ENCODE measurements at regions not wholly inside any gene's neighbourhood (a gene's known extent, or its start where the extent isn't known, plus 50 kb on each side); places are given as distances from the start of the nearest gene placed in this dataset.
"Not testable (repeated sequence)": the region's sequence is repeated elsewhere in the genome, so short reads cannot be mapped to it uniquely, and the experiment has no call there.

- Mint-ChIP-seq H3K27ac (no peak overlapping the region), H3K4me3 (no peak overlapping the region), H3K27me3 (no peaks in the 10 kb centered on the region), H3K4me1 (no peaks in the 10 kb centered on the region), H3K9me3 (peaks cover 11 to 13% of the 10 kb centered on the region in 2 donors)
- DNase-seq: no peak
- no peak for ATAC-seq
Measured at GRCh38 chr6:122264557-122264956, 134.9 kb upstream of the HSF2 start.

- Mint-ChIP-seq H3K27me3 (no peaks in the 10 kb centered on the region), H3K4me3 (no peak overlapping the region), H3K4me1 (no peaks in the 10 kb centered on the region), H3K27ac (no peak overlapping the region), H3K9me3 (peaks cover 11 to 13% of the 10 kb centered on the region in 2 donors)
- ATAC-seq (no peak), DNase-seq (no peak)
Measured at GRCh38 chr6:122265755-122266154, 133.7 kb upstream of the HSF2 start.

- H3K9me3 Mint-ChIP-seq: peaks cover 11 to 13% of the 10 kb centered on the region in 2 donors
- ATAC-seq (no peak), DNase-seq (no peak)
- H3K27me3 Mint-ChIP-seq: peaks cover 6% of the 10 kb centered on the region
- H3K4me3 Mint-ChIP-seq: no peak overlapping the region
- H3K4me1 Mint-ChIP-seq: no peaks in the 10 kb centered on the region
- H3K27ac Mint-ChIP-seq: no peak overlapping the region
Measured at GRCh38 chr6:122268394-122268793, 131.1 kb upstream of the HSF2 start.

GRCh38 chr6:122276637-122277036, 122.8 kb upstream of the HSF2 start:
- Mint-ChIP-seq H3K4me1 (no peaks in the 10 kb centered on the region), H3K27ac (no peak overlapping the region), H3K27me3 (peaks cover 6% of the 10 kb centered on the region), H3K4me3 (no peak overlapping the region), H3K9me3 (no peaks in the 10 kb centered on the region)
- DNase-seq (no peak), ATAC-seq (no peak)

- H3K27me3 Mint-ChIP-seq, ATAC-seq, DNase-seq, H3K9me3 Mint-ChIP-seq, H3K4me1 Mint-ChIP-seq, H3K4me3 Mint-ChIP-seq, H3K27ac Mint-ChIP-seq: not testable (repeated sequence)
Measured at GRCh38 chr6:122280105-122281021, 119.1 kb upstream of the HSF2 start.

- ATAC-seq (no peak), DNase-seq (no peak)
- Mint-ChIP-seq H3K9me3 (no peaks in the 10 kb centered on the region), H3K27me3 (no peaks in the 10 kb centered on the region), H3K4me3 (no peak overlapping the region), H3K27ac (no peak overlapping the region), H3K4me1 (no peaks in the 10 kb centered on the region)
Measured at GRCh38 chr6:122283884-122284283, 115.6 kb upstream of the HSF2 start.

GRCh38 chr6:122284848-122285247, 114.6 kb upstream of the HSF2 start:
- ATAC-seq (no peak), DNase-seq (no peak)
- Mint-ChIP-seq H3K4me1 (no peaks in the 10 kb centered on the region), H3K9me3 (no peaks in the 10 kb centered on the region), H3K27me3 (no peaks in the 10 kb centered on the region), H3K27ac (no peak overlapping the region), H3K4me3 (no peak overlapping the region)

GRCh38 chr6:122285292-122285913, 114.0 kb upstream of the HSF2 start:
- Mint-ChIP-seq H3K4me3 (no peak overlapping the region), H3K9me3 (no peaks in the 10 kb centered on the region), H3K27ac (no peak overlapping the region), H3K27me3 (no peaks in the 10 kb centered on the region), H3K4me1 (no peaks in the 10 kb centered on the region)
- DNase-seq: no peak
- ATAC-seq: no peak

- ATAC-seq (no peak), DNase-seq (no peak)
- Mint-ChIP-seq H3K4me3 (no peak overlapping the region), H3K4me1 (no peaks in the 10 kb centered on the region), H3K27ac (no peak overlapping the region), H3K9me3 (no peaks in the 10 kb centered on the region), H3K27me3 (no peaks in the 10 kb centered on the region)
Measured at GRCh38 chr6:122286512-122286911, 112.9 kb upstream of the HSF2 start.

- no peak for DNase-seq
- H3K4me3 Mint-ChIP-seq: no peak overlapping the region
Measured at GRCh38 chr6:122289762-122290539, 109.5 kb upstream of the HSF2 start.

GRCh38 chr6:122297010-122297409, 102.4 kb upstream of the HSF2 start:
- ATAC-seq: no peak
- Mint-ChIP-seq H3K4me1 (no peaks in the 10 kb centered on the region), H3K27me3 (no peaks in the 10 kb centered on the region), H3K27ac (no peak overlapping the region), H3K4me3 (no peak overlapping the region), H3K9me3 (no peaks in the 10 kb centered on the region)
- DNase-seq: no peak

More at GRCh38 chr6:122289762-122290539, 109.5 kb upstream of the HSF2 start:
- no peak for ATAC-seq
- Mint-ChIP-seq H3K27ac (no peak overlapping the region), H3K27me3 (no peaks in the 10 kb centered on the region), H3K9me3 (no peaks in the 10 kb centered on the region), H3K4me1 (no peaks in the 10 kb centered on the region)

GRCh38 chr6:122302067-122302466, 97.4 kb upstream of the HSF2 start:
- Mint-ChIP-seq H3K9me3 (peaks cover 16% of the 10 kb centered on the region in 2 donors), H3K4me3 (no peak overlapping the region), H3K4me1 (no peaks in the 10 kb centered on the region), H3K27me3 (no peaks in the 10 kb centered on the region), H3K27ac (no peak overlapping the region)
- no peak for ATAC-seq
- no peak for DNase-seq

- H3K4me1 Mint-ChIP-seq: no peaks in the 10 kb centered on the region
- H3K4me3 Mint-ChIP-seq: no peak overlapping the region
- DNase-seq (no peak), ATAC-seq (no peak)
- no peak overlapping the region for H3K27ac Mint-ChIP-seq
- H3K27me3 Mint-ChIP-seq: no peaks in the 10 kb centered on the region
- H3K9me3 Mint-ChIP-seq: peaks cover 23 to 33% of the 10 kb centered on the region in 2 donors
Measured at GRCh38 chr6:122307577-122307976, 91.9 kb upstream of the HSF2 start.

GRCh38 chr6:122308074-122308473, 91.4 kb upstream of the HSF2 start:
- Mint-ChIP-seq H3K4me1 (no peaks in the 10 kb centered on the region), H3K9me3 (peaks cover 23 to 33% of the 10 kb centered on the region in 2 donors), H3K4me3 (no peak overlapping the region), H3K27ac (no peak overlapping the region), H3K27me3 (no peaks in the 10 kb centered on the region)
- DNase-seq (no peak), ATAC-seq (no peak)

GRCh38 chr6:122315842-122316241, 83.6 kb upstream of the HSF2 start:
- ATAC-seq: no peak
- Mint-ChIP-seq H3K4me1 (no peaks in the 10 kb centered on the region), H3K27me3 (no peaks in the 10 kb centered on the region), H3K27ac (no peak overlapping the region), H3K4me3 (no peak overlapping the region), H3K9me3 (peaks cover 4 to 13% of the 10 kb centered on the region in 2 donors)
- DNase-seq: no peak

GRCh38 chr6:122322824-122323223, 76.6 kb upstream of the HSF2 start:
- H3K27me3 Mint-ChIP-seq: no peaks in the 10 kb centered on the region
- H3K27ac Mint-ChIP-seq: peak overlapping the region; percentile 8 to 94
- peak overlapping the region; percentile 90 to 91 for H3K4me3 Mint-ChIP-seq
- DNase-seq (no peak), ATAC-seq (peak; percentile 23)
- peaks cover 18% of the 10 kb centered on the region for H3K4me1 Mint-ChIP-seq
- no peaks in the 10 kb centered on the region for H3K9me3 Mint-ChIP-seq
